Right lobe of liver (tissue), 6 donors: ENCODE measurements at regions not wholly inside any gene's neighbourhood (a gene's known extent, or its start where the extent isn't known, plus 50 kb on each side); places are given as distances from the start of the nearest gene placed in this dataset.

Experiments used
- ATAC-seq, 4 donors: fragments of 200-7000 bp; cut with Tn5 transposase; one replicate each; pipeline ENCODE4 v1.9.1; 2020; ENCODE audit warnings: mild to moderate bottlenecking in 4 of 4, moderate library complexity in 4 of 4
- DNase-seq, 3 donors: peaks; one replicate each; pipeline ENCODE4 v3.0.0-alpha.2; 2020
- H3K27ac ChIP-seq, 3 donors: fragments of 200-600 bp; one replicate each; pipeline ENCODE4 v1.8.0; 2022
- H3K27me3 ChIP-seq, 2 donors: fragments of 200-600 bp; one replicate each; pipeline ENCODE4 v1.8.0; 2022
- H3K36me3 ChIP-seq, 4 donors: fragments of 200-600 bp; sonication (generic) in 1 of 4; one replicate each; pipeline versions ENCODE4 v1.5.1 to v1.8.0; 2017 to 2022; ENCODE audit warnings: control low read depth in 1 of 4
- H3K4me1 ChIP-seq, 4 donors: fragments of 200-600 bp; sonication (generic) in 1 of 4; one replicate each; pipeline versions ENCODE4 v1.5.1 to v1.8.0; 2017 to 2022; ENCODE audit warnings: control low read depth in 1 of 4
- H3K4me3 ChIP-seq, 3 donors: fragments of 200-600 bp; one replicate each; pipeline ENCODE4 v1.8.0; 2022
- H3K9me3 ChIP-seq, 4 donors: fragments of 200-600 bp; sonication (generic) in 1 of 4; one replicate each; pipeline versions ENCODE4 v1.5.1 to v1.8.0; 2017 to 2022; ENCODE audit warnings: control low read depth in 1 of 4
- POLR2A ChIP-seq: fragments of 450-650 bp; IDR thresholded peaks from one replicate; pipeline ENCODE4 v1.6.1; 2017; ENCODE audit warnings: antibody characterized with exemption, mild to moderate bottlenecking
- WGBS: methylation state at CpG from one replicate; pipeline ENCODE4 v1.1.6; 2018; ENCODE audit warnings: low coverage, low lambda C conversion rate; ENCODE audit not compliant: insufficient coverage; ENCODE audit errors: missing lambda C conversion rate; 5-methylcytosine and 5-hydroxymethylcytosine counted together
- intact Hi-C, 2 donors: fragments of 100-400 bp; cut with DNase I; formaldehyde crosslinking; loops; one replicate each; pipeline versions ENCODE4 v1.11.2 to v1.14.1; 2022
- TF ChIP-seq, protein P1 (sequence below), 4 donors: fragments of 200-600 bp in 3 of 4; fragments of 450-650 bp in 1 of 4; IDR thresholded peaks; one replicate each; pipeline versions ENCODE4 v1.5.1 to v1.8.0; 2016 to 2022; ENCODE audit warnings: antibody characterized with exemption in 4 of 4, mild to moderate bottlenecking in 2 of 4
- donor health status: DM: no; HTN: yes; CAD: no.
- donor health status: DM: no; HTN: no; CAD: no.
- donor health status: DM: no; HTN: no; CAD: no.
- donor health status: DM: no; HTN: yes; CAD: no.
- donor health status: DM: no; HTN: yes; CAD: no.

DNA sequence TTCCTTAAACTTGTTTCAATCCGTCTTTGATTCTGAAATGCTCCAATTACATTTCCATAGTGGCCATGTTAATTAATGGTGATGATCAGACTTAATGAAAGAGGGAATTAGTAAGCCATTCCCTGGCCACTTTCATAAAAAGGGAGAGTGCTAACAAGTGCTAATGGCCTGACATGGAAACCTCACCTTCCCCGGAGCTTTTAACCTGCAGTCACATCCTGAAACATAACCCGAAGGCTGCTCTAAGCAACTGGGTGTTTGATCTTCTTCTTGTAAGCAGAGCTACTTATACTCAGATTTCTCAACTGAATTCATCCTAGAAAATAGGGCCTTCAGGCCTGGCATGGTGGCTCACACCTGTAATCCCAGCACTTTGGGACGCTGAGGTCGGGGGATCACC is 67.1 kb upstream of the ZMYND8 start:
- Histone ChIP-seq H3K9me3 (peaks cover 0 to 14% (median 0%) of the 10 kb centered on the region in 4 donors), H3K4me1 (no peaks in the 10 kb centered on the region), H3K27me3 (no peaks in the 10 kb centered on the region), H3K27ac (no peak overlapping the region), H3K36me3 (no peaks in the 10 kb centered on the region), H3K4me3 (no peak overlapping the region)
- WGBS = 89% methylated on average over 5 of the region's 5 CpGs
- DNase-seq (no peak), ATAC-seq (no peak)
- TF ChIP-seq POLR2A = no peak
- TF ChIP-seq, protein P1, sequence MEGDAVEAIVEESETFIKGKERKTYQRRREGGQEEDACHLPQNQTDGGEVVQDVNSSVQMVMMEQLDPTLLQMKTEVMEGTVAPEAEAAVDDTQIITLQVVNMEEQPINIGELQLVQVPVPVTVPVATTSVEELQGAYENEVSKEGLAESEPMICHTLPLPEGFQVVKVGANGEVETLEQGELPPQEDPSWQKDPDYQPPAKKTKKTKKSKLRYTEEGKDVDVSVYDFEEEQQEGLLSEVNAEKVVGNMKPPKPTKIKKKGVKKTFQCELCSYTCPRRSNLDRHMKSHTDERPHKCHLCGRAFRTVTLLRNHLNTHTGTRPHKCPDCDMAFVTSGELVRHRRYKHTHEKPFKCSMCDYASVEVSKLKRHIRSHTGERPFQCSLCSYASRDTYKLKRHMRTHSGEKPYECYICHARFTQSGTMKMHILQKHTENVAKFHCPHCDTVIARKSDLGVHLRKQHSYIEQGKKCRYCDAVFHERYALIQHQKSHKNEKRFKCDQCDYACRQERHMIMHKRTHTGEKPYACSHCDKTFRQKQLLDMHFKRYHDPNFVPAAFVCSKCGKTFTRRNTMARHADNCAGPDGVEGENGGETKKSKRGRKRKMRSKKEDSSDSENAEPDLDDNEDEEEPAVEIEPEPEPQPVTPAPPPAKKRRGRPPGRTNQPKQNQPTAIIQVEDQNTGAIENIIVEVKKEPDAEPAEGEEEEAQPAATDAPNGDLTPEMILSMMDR (IDR thresholded peaks at IDR 0.05) = no peak
- intact Hi-C loops = no loop called here

DNA sequence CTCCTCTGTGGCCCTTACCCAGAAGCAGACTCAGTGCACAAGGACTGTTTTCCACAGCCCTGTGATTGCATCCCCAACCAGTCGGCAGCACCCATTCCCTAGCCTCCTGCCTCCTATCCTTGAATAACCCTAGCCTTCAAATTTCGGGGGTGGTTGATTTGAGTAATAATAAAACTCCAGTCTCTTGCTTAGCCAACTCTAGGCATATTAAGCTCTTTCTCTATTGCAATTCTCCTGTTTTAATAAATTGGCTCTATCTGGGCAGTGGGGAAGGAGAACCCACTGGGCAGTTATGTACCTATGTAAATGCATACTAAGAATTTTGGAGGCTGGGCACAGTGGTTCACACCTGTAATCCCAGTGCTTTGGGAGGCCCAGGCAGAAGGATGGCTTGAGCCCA is 70.6 kb upstream of the ZMYND8 start:
- no peak overlapping the region for H3K4me3 ChIP-seq
- ATAC-seq = no peak
- peak in 1 of 3 donors; percentile 2 for DNase-seq
- WGBS = 89% methylated on average over 2 of the region's 2 CpGs
- TF ChIP-seq POLR2A = no peak
- TF ChIP-seq, protein P1 (IDR thresholded peaks at IDR 0.05) = no peak
- peaks cover 0 to 14% (median 0%) of the 10 kb centered on the region in 4 donors for H3K9me3 ChIP-seq
- no peaks in the 10 kb centered on the region for H3K36me3 ChIP-seq
- no peaks in the 10 kb centered on the region for H3K27me3 ChIP-seq
- H3K4me1 ChIP-seq = no peaks in the 10 kb centered on the region
- no peak overlapping the region for H3K27ac ChIP-seq
- intact Hi-C loops = no loop called here

GRCh38 chr20:47427746-47428145 is 71.2 kb upstream of the ZMYND8 start:
- peak in 1 of 3 donors; percentile 1 for DNase-seq
- TF ChIP-seq, protein P1 (IDR thresholded peaks at IDR 0.05) = no peak
- TF ChIP-seq POLR2A = no peak
- ATAC-seq = no peak
- Histone ChIP-seq H3K36me3 (no peaks in the 10 kb centered on the region), H3K4me1 (no peaks in the 10 kb centered on the region), H3K27ac (no peak overlapping the region), H3K4me3 (no peak overlapping the region), H3K9me3 (peaks cover 0 to 14% (median 0%) of the 10 kb centered on the region in 4 donors), H3K27me3 (no peaks in the 10 kb centered on the region)
- intact Hi-C loops = no loop called here
- WGBS = 87% methylated on average over 4 of the region's 4 CpGs

DNA sequence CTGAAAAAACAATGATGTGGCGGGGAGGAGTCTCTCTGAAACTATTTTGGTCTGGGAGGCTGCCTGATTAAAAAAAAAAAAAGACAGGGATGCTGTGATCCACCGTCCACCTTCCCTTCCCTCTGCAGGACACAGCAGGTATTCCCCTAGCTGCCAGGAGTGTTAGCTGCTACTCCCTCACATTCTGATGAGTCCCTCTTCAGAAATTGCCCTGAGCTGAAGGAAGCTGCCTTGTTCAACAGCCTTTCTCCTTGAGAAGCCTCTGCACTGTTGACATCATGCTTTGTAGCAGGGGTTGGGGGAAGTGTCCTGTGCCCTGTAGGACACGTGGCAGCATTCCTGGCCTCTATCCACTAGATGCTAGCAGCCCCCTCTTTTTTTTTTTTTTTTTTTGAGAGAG is 71.7 kb upstream of the ZMYND8 start:
- Histone ChIP-seq H3K4me3 (no peak overlapping the region), H3K27ac (no peak overlapping the region), H3K27me3 (no peaks in the 10 kb centered on the region), H3K4me1 (no peaks in the 10 kb centered on the region), H3K36me3 (no peaks in the 10 kb centered on the region), H3K9me3 (peaks cover 0 to 14% (median 0%) of the 10 kb centered on the region in 4 donors)
- TF ChIP-seq, protein P1 (IDR thresholded peaks at IDR 0.05) = no peak
- TF ChIP-seq POLR2A = no peak
- ATAC-seq (no peak), DNase-seq (no peak)
- WGBS = 52% methylated on average over 3 of the region's 3 CpGs
- intact Hi-C loops = no loop called here

GRCh38 chr20:47428851-47429336 is 72.4 kb upstream of the ZMYND8 start:
- WGBS = 91% methylated on average over 4 of the region's 4 CpGs

More at GRCh38 chr20:47428851-47429336, 72.4 kb upstream of the ZMYND8 start:
- H3K27ac ChIP-seq = no peak overlapping the region
- peaks cover 0 to 14% (median 0%) of the 10 kb centered on the region in 4 donors for H3K9me3 ChIP-seq
- peak in 1 of 3 donors; percentile 5 for DNase-seq
- no peaks in the 10 kb centered on the region for H3K4me1 ChIP-seq
- H3K36me3 ChIP-seq = no peaks in the 10 kb centered on the region
- no peak for ATAC-seq
- intact Hi-C loops = no loop called here
- TF ChIP-seq, protein P1 (IDR thresholded peaks at IDR 0.05) = no peak
- TF ChIP-seq POLR2A = no peak
- H3K27me3 ChIP-seq = no peaks in the 10 kb centered on the region
- no peak overlapping the region for H3K4me3 ChIP-seq
